ENCODE measurements at regions not wholly inside any gene's neighbourhood (a gene's known extent, or its start where the extent isn't known, plus 50 kb on each side); places are given as distances from the start of the nearest gene placed in this dataset.
A peak's percentile ranks its signal among the peaks of the same experiment; 100 is the strongest.

GRCh38 chr2:189360861-189361260, 80.4 kb upstream of the WDR75 start:
- H3K4me3 ChIP-seq (ENCODE audit: low read depth, low read length) = no peak overlapping the region
- TF ChIP-seq, protein P1, sequence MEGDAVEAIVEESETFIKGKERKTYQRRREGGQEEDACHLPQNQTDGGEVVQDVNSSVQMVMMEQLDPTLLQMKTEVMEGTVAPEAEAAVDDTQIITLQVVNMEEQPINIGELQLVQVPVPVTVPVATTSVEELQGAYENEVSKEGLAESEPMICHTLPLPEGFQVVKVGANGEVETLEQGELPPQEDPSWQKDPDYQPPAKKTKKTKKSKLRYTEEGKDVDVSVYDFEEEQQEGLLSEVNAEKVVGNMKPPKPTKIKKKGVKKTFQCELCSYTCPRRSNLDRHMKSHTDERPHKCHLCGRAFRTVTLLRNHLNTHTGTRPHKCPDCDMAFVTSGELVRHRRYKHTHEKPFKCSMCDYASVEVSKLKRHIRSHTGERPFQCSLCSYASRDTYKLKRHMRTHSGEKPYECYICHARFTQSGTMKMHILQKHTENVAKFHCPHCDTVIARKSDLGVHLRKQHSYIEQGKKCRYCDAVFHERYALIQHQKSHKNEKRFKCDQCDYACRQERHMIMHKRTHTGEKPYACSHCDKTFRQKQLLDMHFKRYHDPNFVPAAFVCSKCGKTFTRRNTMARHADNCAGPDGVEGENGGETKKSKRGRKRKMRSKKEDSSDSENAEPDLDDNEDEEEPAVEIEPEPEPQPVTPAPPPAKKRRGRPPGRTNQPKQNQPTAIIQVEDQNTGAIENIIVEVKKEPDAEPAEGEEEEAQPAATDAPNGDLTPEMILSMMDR (IDR thresholded peaks at IDR 0.05; ENCODE audit: insufficient read depth, low read depth, low read length) = no peak
- peak; percentile 75 for DNase-seq (ENCODE audit: low read depth)

DNA sequence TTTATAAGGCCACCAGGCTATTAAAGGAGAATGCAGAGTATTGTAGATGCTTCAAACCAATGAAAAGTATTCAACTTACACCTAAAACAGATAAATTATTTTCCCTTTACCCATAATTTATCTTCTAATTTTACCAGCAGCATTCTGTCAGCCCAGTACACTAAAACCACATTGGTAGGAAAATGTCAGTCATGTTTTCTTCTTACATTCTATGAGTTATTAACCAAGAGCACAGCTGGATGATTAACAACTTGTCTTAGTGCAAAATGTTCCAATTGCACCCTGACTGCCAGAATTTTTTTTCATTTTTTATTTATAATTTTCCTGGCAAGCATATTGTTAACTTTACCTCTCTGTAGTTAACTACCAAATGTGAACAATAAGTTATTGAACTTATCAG, 79.0 kb upstream of the WDR75 start:
- H3K4me3 ChIP-seq (ENCODE audit: low read depth, low read length) = no peak overlapping the region
- no peak for DNase-seq (ENCODE audit: low read depth)
- TF ChIP-seq, protein P1 (IDR thresholded peaks at IDR 0.05; ENCODE audit: insufficient read depth, low read depth, low read length) = no peak

DNA sequence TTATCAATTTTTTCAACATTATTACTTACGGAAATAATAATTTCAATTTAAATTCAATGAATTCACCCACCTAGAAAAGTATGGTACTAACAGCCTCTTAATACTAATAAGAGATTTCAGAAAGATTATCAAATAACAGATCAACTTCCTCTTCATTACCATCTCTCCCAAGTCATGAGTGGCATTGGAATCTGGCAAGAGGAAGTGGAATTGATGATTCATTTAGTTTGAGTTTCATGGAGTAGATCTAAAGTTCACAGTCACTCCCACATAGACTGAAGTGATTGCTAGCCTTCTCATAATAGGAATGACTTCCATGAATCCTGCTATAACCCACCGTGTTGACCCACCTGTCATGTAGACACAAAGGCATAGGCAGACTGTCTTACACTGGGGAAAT, 77.7 kb upstream of the WDR75 start:
- TF ChIP-seq, protein P1 (IDR thresholded peaks at IDR 0.05; ENCODE audit: insufficient read depth, low read depth, low read length) = no peak
- no peak overlapping the region for H3K4me3 ChIP-seq (ENCODE audit: low read depth, low read length)
- no peak for DNase-seq (ENCODE audit: low read depth)

DNA sequence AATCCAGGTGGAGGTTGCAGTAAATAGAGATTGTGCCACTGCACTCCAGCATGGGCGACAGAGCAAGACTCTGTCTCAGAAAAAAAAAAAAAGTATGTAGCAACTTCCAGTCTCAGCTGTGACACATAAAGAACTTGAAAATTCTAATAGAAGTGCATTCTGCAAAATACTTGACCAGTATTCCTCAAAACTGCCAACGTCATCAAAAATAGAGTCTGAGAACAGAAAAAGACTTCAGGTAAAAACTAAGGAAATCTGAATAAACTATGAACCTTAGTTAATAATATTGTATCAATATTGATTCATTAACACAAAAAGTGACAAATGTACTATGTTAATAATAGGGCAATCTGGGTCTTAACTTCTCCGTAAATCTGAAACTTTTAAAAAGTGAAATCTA, 76.7 kb upstream of the WDR75 start:
- TF ChIP-seq, protein P1 (IDR thresholded peaks at IDR 0.05; ENCODE audit: insufficient read depth, low read depth, low read length) = no peak

DNA sequence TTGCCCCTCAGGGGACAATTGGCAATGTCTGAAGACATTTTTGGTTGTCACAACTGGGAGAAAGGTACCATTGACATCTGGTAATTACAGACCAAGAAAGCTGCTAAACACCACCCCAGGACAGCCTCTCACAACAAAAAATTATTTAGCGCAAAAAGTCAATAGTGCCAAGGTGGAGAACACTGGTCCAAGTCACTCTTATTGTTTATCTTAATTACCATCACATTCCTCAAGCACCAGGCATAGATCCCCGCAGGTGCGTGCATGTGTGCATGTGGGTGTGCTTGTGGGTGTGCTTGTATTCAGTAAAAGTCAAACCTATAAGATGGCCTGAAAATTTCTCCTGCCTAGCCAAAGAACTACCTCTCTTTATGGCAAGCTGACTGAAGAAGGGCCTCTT, 74.9 kb upstream of the WDR75 start:
- TF ChIP-seq, protein P1 (IDR thresholded peaks at IDR 0.05; ENCODE audit: insufficient read depth, low read depth, low read length) = no peak
- H3K4me3 ChIP-seq (ENCODE audit: low read depth, low read length) = no peak overlapping the region
- DNase-seq (ENCODE audit: low read depth) = no peak

More for the DNA sequence above, 76.7 kb upstream of the WDR75 start:
- no peak for DNase-seq (ENCODE audit: low read depth)
- H3K4me3 ChIP-seq (ENCODE audit: low read depth, low read length) = no peak overlapping the region

DNA sequence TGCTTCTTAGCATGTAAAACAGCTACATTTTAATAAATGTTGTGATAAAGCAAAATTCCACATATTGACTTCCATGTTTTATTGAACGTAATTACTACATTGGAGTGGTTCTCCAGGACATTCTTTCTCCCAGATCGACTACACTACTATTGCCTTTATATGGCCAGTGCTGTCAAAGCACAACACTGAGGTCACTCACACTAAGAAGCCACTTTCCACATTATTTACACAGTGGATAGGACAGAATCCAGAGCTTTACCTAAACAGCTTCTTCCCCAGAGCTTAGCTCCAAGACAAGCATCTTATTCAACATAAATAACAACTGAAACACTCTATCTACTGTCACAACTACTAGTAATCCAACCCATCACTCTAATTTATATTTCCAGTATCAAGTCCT, 73.9 kb upstream of the WDR75 start:
- TF ChIP-seq, protein P1 (IDR thresholded peaks at IDR 0.05; ENCODE audit: insufficient read depth, low read depth, low read length) = no peak
- DNase-seq (ENCODE audit: low read depth) = no peak
- no peak overlapping the region for H3K4me3 ChIP-seq (ENCODE audit: low read depth, low read length)

DNA sequence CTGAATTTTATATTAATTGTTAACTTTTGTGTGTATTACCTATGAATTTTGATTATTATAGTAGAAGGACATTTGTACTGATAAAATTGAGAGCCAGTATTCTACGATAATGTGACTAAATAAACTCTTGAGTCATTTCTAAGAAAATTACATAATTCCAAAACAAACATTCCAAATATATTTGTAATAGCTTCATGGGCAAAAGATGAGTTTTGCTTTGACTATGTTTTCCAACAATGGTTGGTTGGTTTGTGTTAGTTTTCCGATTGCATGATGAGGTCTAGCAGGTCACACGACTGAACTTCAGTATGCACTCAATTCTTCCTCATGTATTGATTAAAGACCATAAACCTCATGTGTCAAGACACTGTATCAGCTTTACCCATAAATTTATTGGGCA, 71.7 kb upstream of the WDR75 start:
- no peak overlapping the region for H3K4me3 ChIP-seq (ENCODE audit: low read depth, low read length)
- no peak for DNase-seq (ENCODE audit: low read depth)
- TF ChIP-seq, protein P1 (IDR thresholded peaks at IDR 0.05; ENCODE audit: insufficient read depth, low read depth, low read length) = no peak

Data from fibroblast of villous mesenchyme (primary cell).